A549 (cell line): ENCODE measurements at regions not wholly inside any gene's neighbourhood (a gene's known extent, or its start where the extent isn't known, plus 50 kb on each side); places are given as distances from the start of the nearest gene placed in this dataset.

ENCODE experiments used
- ATAC-seq, 2 experiments: fragments of 200-7000 bp in 1 of 2; fragments of >200 bp in 1 of 2; cut with Nextera tagmentation in 1 of 2; cut with Tn5 transposase in 1 of 2; 3 replicates each; pipeline versions ENCODE4 v1.8.0 to v1.9.1; 2018 to 2020; ENCODE audit warnings: mild to moderate bottlenecking in 1 of 2, moderate library complexity in 1 of 2
- CTCF ChIA-PET: fragments of 300-600 bp; sonication (Branson Sonifier 250); formaldehyde crosslinking; extraction: SDS; loops from one replicate; lab custom pipeline; 2021; ENCODE audit warnings: antibody characterized with exemption, inconsistent platforms; lab: Yijun Ruan, JAX
- POLR2A ChIA-PET: fragments of 350-600 bp; formaldehyde crosslinking; extraction: SDS; loops from one replicate; lab custom pipeline; 2021; ENCODE audit warnings: antibody characterized with exemption, inconsistent platforms; lab: Yijun Ruan, JAX
- DNase-seq, 2 experiments: peaks; one replicate each; pipeline versions ENCODE4 v3.0.0 to v3.0.0-alpha.2; 2011 to 2016; ENCODE audit warnings: low read depth in 1 of 2, low spot score in 1 of 2
- FAIRE-seq: peaks from 2 replicates; lab custom pipeline; 2011; peaks lifted over from hg19 to GRCh38; lab: Jason Lieb, UNC
- H3K27ac ChIP-seq, 2 experiments: fragments of >200 bp; sonication (Bioruptor Twin); formaldehyde crosslinking; 3 replicates each; pipeline ENCODE4 v1.5.1; 2016 to 2017
- H3K4me1 ChIP-seq: fragments of >200 bp; sonication (Bioruptor Twin); formaldehyde crosslinking; 3 replicates; pipeline ENCODE4 v1.6.1; 2016
- H3K4me2 ChIP-seq: fragments of >200 bp; sonication (Bioruptor Twin); formaldehyde crosslinking; 3 replicates; pipeline ENCODE4 v1.6.1; 2016
- H3K4me3 ChIP-seq: fragments of >200 bp; sonication (Bioruptor Twin); formaldehyde crosslinking; 3 replicates; pipeline ENCODE4 v1.5.1; 2016
- H3K9me3 ChIP-seq: fragments of >200 bp; sonication (Bioruptor Twin); formaldehyde crosslinking; 3 replicates; pipeline ENCODE4 v1.6.1; 2016
- CBX2 ChIP-seq: fragments of 200-600 bp; sonication (generic); IDR thresholded peaks from 2 replicates; pipeline ENCODE4 v1.6.1; 2016; ENCODE audit warnings: low read depth, mild to moderate bottlenecking, borderline replicate concordance
- CHD2 ChIP-seq: fragments of 150-350 bp; IDR thresholded peaks from 2 replicates; pipeline ENCODE4 v1.6.1; 2014; ENCODE audit warnings: low read length; ENCODE audit not compliant: partially characterized antibody
- EHF ChIP-seq: fragments of 250-450 bp; sonication (Bioruptor Pico); IDR thresholded peaks from 2 replicates; pipeline ENCODE4 v1.5.0; 2020; ENCODE audit warnings: mild to moderate bottlenecking
- FOSB ChIP-seq: fragments of 250-450 bp; sonication (Bioruptor Pico); IDR thresholded peaks from 2 replicates; pipeline ENCODE4 v1.5.0; 2020; ENCODE audit warnings: mild to moderate bottlenecking, moderate library complexity
- FOSL2 ChIP-seq, 2 experiments: fragments of 450-650 bp in 1 of 2; fragments of >200 bp in 1 of 2; sonication (Bioruptor Twin) in 1 of 2; formaldehyde crosslinking; IDR thresholded peaks; 2 replicates each; pipeline versions ENCODE4 v1.5.0 to v1.6.1; 2016 to 2020; ENCODE audit warnings: mild to moderate bottlenecking in 1 of 2, moderate library complexity in 1 of 2
- HOXA7 ChIP-seq: fragments of 250-450 bp; sonication (Bioruptor Pico); IDR thresholded peaks from 2 replicates; pipeline ENCODE4 v1.5.0; 2020; ENCODE audit warnings: mild to moderate bottlenecking, moderate library complexity
- KDM5A ChIP-seq: fragments of 200-600 bp; sonication (generic); IDR thresholded peaks from 2 replicates; pipeline ENCODE4 v1.6.1; 2016; ENCODE audit warnings: antibody characterized with exemption, mild to moderate bottlenecking
- RAD21 ChIP-seq, 2 experiments: fragments of >200 bp in 1 of 2; sonication (Bioruptor Twin) in 1 of 2; formaldehyde crosslinking in 1 of 2; IDR thresholded peaks in 1 of 2; conservative IDR thresholded peaks in 1 of 2; 2 replicates in 1 of 2; 3 replicates in 1 of 2; pipeline ENCODE4 v1.6.1; 2012 to 2018; ENCODE audit warnings: inconsistent platforms in 1 of 2
- ZFP36 ChIP-seq: fragments of 450-650 bp; IDR thresholded peaks from 2 replicates; pipeline ENCODE4 v1.6.1; 2014; ENCODE audit warnings: borderline replicate concordance; ENCODE audit not compliant: partially characterized antibody
- WGBS: methylation state at CpG from one replicate; pipeline ENCODE4 v1.1.6; 2017; ENCODE audit errors: missing lambda C conversion rate; 5-methylcytosine and 5-hydroxymethylcytosine counted together
- TF ChIP-seq, protein P1 (sequence below): fragments of 150-350 bp; IDR thresholded peaks from 2 replicates; pipeline ENCODE4 v1.6.1; 2014; ENCODE audit warnings: low read depth, mild to moderate bottlenecking, low read length
- TF ChIP-seq, protein P2 (sequence below): IDR thresholded peaks from 2 replicates; pipeline ENCODE4 v1.6.1; 2012; ENCODE audit warnings: low read depth, borderline replicate concordance
- TF ChIP-seq, protein P3 (sequence below): fragments of 200-600 bp; sonication (generic); IDR thresholded peaks from 2 replicates; pipeline ENCODE4 v1.6.1; 2016; ENCODE audit warnings: antibody characterized with exemption, mild to moderate bottlenecking, moderate library complexity
- TF ChIP-seq, protein P4 (sequence below): fragments of >200 bp; sonication (Bioruptor Twin); formaldehyde crosslinking; IDR thresholded peaks from 2 replicates; pipeline ENCODE4 v1.6.1; 2016
- TF ChIP-seq, protein P5 (sequence below): fragments of 450-650 bp; IDR thresholded peaks from 2 replicates; pipeline ENCODE4 v1.6.1; 2014; ENCODE audit warnings: antibody characterized with exemption

DNA sequence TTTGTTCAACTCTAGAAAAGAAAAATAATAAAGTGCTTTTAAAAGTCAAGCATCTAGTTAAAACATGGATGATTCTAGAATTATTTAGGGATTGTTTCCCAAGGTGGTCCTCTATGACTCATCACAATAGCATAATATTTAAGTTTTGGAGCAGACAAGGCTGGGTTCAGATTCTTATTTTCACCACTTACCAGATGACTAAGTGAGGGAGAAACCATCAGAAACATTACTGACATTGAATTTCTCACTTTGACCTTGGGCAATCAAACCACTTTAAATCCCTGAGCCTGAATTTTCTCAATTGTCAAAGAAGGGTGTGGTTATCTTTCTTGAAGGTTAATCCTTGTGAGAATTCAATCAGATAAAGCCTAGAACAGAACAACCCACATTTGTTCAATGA lies 102.5 kb upstream of the PTGFR start:
- ATAC-seq (no peak), FAIRE-seq (no peak), DNase-seq (no peak)
- Histone ChIP-seq H3K27ac (no peak overlapping the region), H3K9me3 (no peaks in the 10 kb centered on the region), H3K4me2 (no peak overlapping the region), H3K4me1 (no peaks in the 10 kb centered on the region), H3K4me3 (no peak overlapping the region)
- ChIA-PET CTCF (no interaction called here), POLR2A (no interaction called here)
- TF ChIP-seq HOXA7 (no peak), ZFP36 (no peak), FOSL2 (IDR thresholded peaks at IDR 0.05) (no peak), FOSL2 (CRISPR knock-in tag; IDR thresholded peaks at IDR 0.05) (peak; percentile 23; the same call in 1 of the 2 replicates), EHF (CRISPR knock-in tag) (no peak), CHD2 (no peak)

DNA sequence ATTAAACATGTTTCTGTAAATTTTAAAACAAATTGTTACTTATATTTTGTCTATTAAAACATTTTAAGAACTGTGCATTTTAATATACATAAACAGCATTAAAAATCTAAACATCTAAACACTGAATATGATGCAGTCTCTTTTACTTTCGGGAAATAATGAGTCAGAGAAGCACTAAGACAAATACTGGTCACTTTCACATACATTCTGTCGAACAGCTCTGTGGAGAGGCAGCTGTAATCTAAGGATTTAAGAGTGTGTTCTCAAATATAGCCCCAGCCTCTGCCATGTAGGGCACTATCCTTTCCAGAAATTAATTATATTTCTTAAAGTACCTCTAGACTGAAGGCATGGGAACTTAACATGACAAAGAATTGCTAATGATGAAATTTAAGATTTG lies 89.6 kb upstream of the PTGFR start:
- ChIA-PET POLR2A (no interaction called here), CTCF (no interaction called here)
- no peak for ATAC-seq
- TF ChIP-seq, protein P1, sequence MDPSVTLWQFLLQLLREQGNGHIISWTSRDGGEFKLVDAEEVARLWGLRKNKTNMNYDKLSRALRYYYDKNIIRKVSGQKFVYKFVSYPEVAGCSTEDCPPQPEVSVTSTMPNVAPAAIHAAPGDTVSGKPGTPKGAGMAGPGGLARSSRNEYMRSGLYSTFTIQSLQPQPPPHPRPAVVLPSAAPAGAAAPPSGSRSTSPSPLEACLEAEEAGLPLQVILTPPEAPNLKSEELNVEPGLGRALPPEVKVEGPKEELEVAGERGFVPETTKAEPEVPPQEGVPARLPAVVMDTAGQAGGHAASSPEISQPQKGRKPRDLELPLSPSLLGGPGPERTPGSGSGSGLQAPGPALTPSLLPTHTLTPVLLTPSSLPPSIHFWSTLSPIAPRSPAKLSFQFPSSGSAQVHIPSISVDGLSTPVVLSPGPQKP: no peak
- TF ChIP-seq, protein P2, sequence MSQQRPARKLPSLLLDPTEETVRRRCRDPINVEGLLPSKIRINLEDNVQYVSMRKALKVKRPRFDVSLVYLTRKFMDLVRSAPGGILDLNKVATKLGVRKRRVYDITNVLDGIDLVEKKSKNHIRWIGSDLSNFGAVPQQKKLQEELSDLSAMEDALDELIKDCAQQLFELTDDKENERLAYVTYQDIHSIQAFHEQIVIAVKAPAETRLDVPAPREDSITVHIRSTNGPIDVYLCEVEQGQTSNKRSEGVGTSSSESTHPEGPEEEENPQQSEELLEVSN: no peak
- no peak for TF ChIP-seq CBX2
- no peak overlapping the region for H3K27ac ChIP-seq
- H3K4me3 ChIP-seq: no peak overlapping the region
- H3K9me3 ChIP-seq: no peaks in the 10 kb centered on the region
- no peaks in the 10 kb centered on the region for H3K4me1 ChIP-seq
- no peak for DNase-seq
- H3K4me2 ChIP-seq: no peak overlapping the region
- 0% methylated on average over 2 of the region's 2 CpGs for WGBS
- FAIRE-seq: no peak

DNA sequence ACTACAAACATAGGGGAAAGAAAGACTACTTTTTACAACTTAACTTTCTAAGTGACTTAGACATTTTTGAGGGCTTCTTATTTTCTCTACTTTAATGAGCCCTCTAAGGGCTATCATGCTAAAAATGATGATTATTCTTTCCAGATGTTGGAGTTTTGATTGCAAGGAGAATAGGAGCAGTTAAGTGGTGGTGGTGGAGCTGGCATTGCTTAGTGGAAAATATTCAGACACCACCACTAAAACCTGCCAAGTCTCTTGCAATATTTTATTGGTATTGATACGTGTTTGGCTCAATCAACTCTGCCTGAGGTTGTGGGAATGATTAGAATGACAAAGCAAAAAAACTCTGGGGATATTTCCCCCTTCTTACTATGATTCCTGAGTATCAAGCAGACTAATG lies 82.6 kb upstream of the PTGFR start:
- POLR2A ChIA-PET: no interaction called here
- DNase-seq: no peak
- H3K4me2 ChIP-seq: no peak overlapping the region
- H3K9me3 ChIP-seq: no peaks in the 10 kb centered on the region
- CTCF ChIA-PET: no interaction called here
- H3K4me1 ChIP-seq: no peaks in the 10 kb centered on the region
- no peak overlapping the region for H3K27ac ChIP-seq
- ATAC-seq: no peak
- no peak for FAIRE-seq
- H3K4me3 ChIP-seq: no peak overlapping the region
- TF ChIP-seq ZFP36: no peak
- TF ChIP-seq, protein P3, sequence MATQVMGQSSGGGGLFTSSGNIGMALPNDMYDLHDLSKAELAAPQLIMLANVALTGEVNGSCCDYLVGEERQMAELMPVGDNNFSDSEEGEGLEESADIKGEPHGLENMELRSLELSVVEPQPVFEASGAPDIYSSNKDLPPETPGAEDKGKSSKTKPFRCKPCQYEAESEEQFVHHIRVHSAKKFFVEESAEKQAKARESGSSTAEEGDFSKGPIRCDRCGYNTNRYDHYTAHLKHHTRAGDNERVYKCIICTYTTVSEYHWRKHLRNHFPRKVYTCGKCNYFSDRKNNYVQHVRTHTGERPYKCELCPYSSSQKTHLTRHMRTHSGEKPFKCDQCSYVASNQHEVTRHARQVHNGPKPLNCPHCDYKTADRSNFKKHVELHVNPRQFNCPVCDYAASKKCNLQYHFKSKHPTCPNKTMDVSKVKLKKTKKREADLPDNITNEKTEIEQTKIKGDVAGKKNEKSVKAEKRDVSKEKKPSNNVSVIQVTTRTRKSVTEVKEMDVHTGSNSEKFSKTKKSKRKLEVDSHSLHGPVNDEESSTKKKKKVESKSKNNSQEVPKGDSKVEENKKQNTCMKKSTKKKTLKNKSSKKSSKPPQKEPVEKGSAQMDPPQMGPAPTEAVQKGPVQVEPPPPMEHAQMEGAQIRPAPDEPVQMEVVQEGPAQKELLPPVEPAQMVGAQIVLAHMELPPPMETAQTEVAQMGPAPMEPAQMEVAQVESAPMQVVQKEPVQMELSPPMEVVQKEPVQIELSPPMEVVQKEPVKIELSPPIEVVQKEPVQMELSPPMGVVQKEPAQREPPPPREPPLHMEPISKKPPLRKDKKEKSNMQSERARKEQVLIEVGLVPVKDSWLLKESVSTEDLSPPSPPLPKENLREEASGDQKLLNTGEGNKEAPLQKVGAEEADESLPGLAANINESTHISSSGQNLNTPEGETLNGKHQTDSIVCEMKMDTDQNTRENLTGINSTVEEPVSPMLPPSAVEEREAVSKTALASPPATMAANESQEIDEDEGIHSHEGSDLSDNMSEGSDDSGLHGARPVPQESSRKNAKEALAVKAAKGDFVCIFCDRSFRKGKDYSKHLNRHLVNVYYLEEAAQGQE: no peak
- no peak for TF ChIP-seq RAD21 (conservative IDR thresholded peaks at IDR 0.05 in 1 of 2, IDR thresholded peaks at IDR 0.05 in 1 of 2)
- TF ChIP-seq, protein P4, sequence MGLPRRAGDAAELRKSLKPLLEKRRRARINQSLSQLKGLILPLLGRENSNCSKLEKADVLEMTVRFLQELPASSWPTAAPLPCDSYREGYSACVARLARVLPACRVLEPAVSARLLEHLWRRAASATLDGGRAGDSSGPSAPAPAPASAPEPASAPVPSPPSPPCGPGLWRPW: no peak
- TF ChIP-seq, protein P5, sequence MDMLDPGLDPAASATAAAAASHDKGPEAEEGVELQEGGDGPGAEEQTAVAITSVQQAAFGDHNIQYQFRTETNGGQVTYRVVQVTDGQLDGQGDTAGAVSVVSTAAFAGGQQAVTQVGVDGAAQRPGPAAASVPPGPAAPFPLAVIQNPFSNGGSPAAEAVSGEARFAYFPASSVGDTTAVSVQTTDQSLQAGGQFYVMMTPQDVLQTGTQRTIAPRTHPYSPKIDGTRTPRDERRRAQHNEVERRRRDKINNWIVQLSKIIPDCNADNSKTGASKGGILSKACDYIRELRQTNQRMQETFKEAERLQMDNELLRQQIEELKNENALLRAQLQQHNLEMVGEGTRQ: no peak
- TF ChIP-seq FOSB: no peak
- no peak for TF ChIP-seq KDM5A
- TF ChIP-seq, all 56 proteins: peak for 0
- WGBS: 8% methylated on average over 1 of the region's 1 CpG
